DND-41 (cell line): ENCODE measurements at regions not wholly inside any gene's neighbourhood (a gene's known extent, or its start where the extent isn't known, plus 50 kb on each side); places are given as distances from the start of the nearest gene placed in this dataset.

Experiments
- ATAC-seq: fragments of 200-7000 bp; cut with Tn5 transposase; 3 replicates; pipeline ENCODE4 v1.9.1; 2021; ENCODE audit warnings: low read depth; ENCODE audit not compliant: insufficient read depth
- DNase-seq: peaks from one replicate; pipeline ENCODE4 v3.0.0-alpha.2; 2020
- H2AFZ ChIP-seq: 2 replicates; pipeline ENCODE4 v1.6.0; 2012; ENCODE audit warnings: low read depth, low read length
- H3K27ac ChIP-seq: 2 replicates; pipeline ENCODE4 v1.5.1; 2012; ENCODE audit warnings: low read length, inconsistent platforms
- H3K27me3 ChIP-seq: fragments of 200-600 bp; sonication (generic); 2 replicates; pipeline ENCODE4 v1.6.0; 2012; ENCODE audit warnings: low read length, mild to moderate bottlenecking, inconsistent platforms; ENCODE audit not compliant: insufficient read depth, poor library complexity
- H3K36me3 ChIP-seq: 2 replicates; pipeline ENCODE4 v1.5.1; 2012; ENCODE audit warnings: low read length, inconsistent platforms; ENCODE audit not compliant: insufficient read depth
- H3K4me1 ChIP-seq: 2 replicates; pipeline ENCODE4 v1.5.1; 2012; ENCODE audit warnings: mild to moderate bottlenecking, low read length; ENCODE audit not compliant: insufficient read depth
- H3K4me2 ChIP-seq: 2 replicates; pipeline ENCODE4 v1.6.0; 2012; ENCODE audit warnings: mild to moderate bottlenecking, moderate library complexity, low read length, inconsistent platforms; ENCODE audit not compliant: insufficient read depth
- H3K4me3 ChIP-seq, 2 experiments: fragments of 200-600 bp in 1 of 2; shearing (Covaris generic) in 1 of 2; 2 replicates each; pipeline ENCODE4 v1.5.1; 2012 to 2016; ENCODE audit warnings: inconsistent platforms in 2 of 2, low read length in 2 of 2, mild to moderate bottlenecking in 2 of 2, low read depth in 1 of 2, moderate library complexity in 1 of 2
- H3K79me2 ChIP-seq: 2 replicates; pipeline ENCODE4 v1.6.0; 2012; ENCODE audit warnings: low read length, inconsistent platforms; ENCODE audit not compliant: insufficient read depth
- H3K9ac ChIP-seq: 2 replicates; pipeline ENCODE4 v1.6.0; 2012; ENCODE audit warnings: low read depth, mild to moderate bottlenecking, inconsistent platforms, low read length, moderate library complexity
- H3K9me3 ChIP-seq: 2 replicates; pipeline ENCODE4 v1.5.1; 2012; ENCODE audit warnings: low read length, moderate library complexity, mild to moderate bottlenecking, inconsistent platforms; ENCODE audit not compliant: insufficient read depth, severe bottlenecking
- H4K20me1 ChIP-seq: 2 replicates; pipeline ENCODE4 v1.6.0; 2012; ENCODE audit warnings: low read length; ENCODE audit not compliant: insufficient read depth
- EZH2 ChIP-seq: IDR thresholded peaks from 3 replicates; pipeline ENCODE4 v1.6.1; 2012; ENCODE audit warnings: borderline replicate concordance, low read depth, mild to moderate bottlenecking, moderate library complexity, low read length, inconsistent platforms; ENCODE audit not compliant: severe bottlenecking
- TF ChIP-seq, protein P1 (sequence below): IDR thresholded peaks from 2 replicates; pipeline ENCODE4 v1.5.1; 2012; ENCODE audit warnings: borderline replicate concordance, low read length, moderate library complexity, mild to moderate bottlenecking; ENCODE audit not compliant: poor library complexity, severe bottlenecking; ENCODE audit errors: extremely low read depth

DNA sequence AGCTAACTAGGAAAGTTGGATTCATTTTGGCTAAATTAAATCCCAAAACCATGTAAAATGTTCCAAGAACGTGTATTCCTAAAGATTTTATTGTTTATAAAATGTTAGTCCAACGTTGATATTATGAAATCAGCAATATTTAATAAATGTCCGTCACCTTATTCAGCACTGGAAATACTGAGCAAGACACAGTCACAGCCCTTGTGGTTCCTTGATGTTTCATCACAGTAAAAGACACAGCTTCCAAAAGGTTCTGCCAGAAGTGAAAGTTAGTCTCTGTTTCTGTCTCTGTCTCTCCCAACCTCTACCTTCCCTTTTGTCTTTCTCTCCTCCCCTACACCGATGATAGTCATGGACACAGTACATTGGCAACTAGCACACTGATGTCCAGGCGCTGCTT, 82.2 kb upstream of the BOC start:
- Histone ChIP-seq H3K9ac (no peak overlapping the region), H3K9me3 (no peaks in the 10 kb centered on the region), H2AFZ (no peak overlapping the region), H3K36me3 (no peaks in the 10 kb centered on the region), H3K27me3 (no peaks in the 10 kb centered on the region), H3K4me2 (no peak overlapping the region), H3K27ac (no peak overlapping the region), H3K4me3 (no peak overlapping the region), H3K79me2 (no peaks in the 10 kb centered on the region), H4K20me1 (no peaks in the 10 kb centered on the region), H3K4me1 (no peaks in the 10 kb centered on the region)
- no peak for TF ChIP-seq EZH2
- TF ChIP-seq, protein P1, sequence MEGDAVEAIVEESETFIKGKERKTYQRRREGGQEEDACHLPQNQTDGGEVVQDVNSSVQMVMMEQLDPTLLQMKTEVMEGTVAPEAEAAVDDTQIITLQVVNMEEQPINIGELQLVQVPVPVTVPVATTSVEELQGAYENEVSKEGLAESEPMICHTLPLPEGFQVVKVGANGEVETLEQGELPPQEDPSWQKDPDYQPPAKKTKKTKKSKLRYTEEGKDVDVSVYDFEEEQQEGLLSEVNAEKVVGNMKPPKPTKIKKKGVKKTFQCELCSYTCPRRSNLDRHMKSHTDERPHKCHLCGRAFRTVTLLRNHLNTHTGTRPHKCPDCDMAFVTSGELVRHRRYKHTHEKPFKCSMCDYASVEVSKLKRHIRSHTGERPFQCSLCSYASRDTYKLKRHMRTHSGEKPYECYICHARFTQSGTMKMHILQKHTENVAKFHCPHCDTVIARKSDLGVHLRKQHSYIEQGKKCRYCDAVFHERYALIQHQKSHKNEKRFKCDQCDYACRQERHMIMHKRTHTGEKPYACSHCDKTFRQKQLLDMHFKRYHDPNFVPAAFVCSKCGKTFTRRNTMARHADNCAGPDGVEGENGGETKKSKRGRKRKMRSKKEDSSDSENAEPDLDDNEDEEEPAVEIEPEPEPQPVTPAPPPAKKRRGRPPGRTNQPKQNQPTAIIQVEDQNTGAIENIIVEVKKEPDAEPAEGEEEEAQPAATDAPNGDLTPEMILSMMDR: no peak
- DNase-seq (no peak), ATAC-seq (no peak)

DNA sequence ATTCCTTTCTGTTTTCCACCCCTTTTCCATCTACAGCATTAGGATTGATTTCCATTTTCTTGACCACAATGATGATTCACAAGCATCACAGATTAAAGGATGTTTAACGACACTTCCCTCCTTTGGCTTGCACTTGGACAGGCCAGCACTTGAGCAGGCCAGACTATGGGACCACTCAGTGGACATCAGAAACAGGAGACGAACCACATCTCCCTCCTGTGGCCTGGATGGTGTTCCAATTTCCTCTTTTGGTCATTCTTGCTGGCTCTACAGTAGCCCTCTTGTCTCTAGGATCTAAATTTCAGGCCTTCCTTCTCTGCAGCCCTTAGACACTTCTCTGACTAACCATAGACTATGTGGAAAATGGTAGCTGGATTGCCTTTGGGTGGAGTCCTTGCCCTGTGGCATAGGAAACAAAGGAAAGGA, 78.8 kb upstream of the BOC start:
- no peak overlapping the region for H2AFZ ChIP-seq
- H3K4me3 ChIP-seq: no peak overlapping the region
- no peaks in the 10 kb centered on the region for H4K20me1 ChIP-seq
- no peak overlapping the region for H3K27ac ChIP-seq
- no peak for TF ChIP-seq EZH2
- TF ChIP-seq, protein P1: no peak
- ATAC-seq: no peak
- H3K4me2 ChIP-seq: no peak overlapping the region
- no peaks in the 10 kb centered on the region for H3K9me3 ChIP-seq
- no peak overlapping the region for H3K9ac ChIP-seq
- H3K27me3 ChIP-seq: no peaks in the 10 kb centered on the region
- no peaks in the 10 kb centered on the region for H3K36me3 ChIP-seq
- H3K79me2 ChIP-seq: no peaks in the 10 kb centered on the region
- H3K4me1 ChIP-seq: no peaks in the 10 kb centered on the region
- DNase-seq: no peak

DNA sequence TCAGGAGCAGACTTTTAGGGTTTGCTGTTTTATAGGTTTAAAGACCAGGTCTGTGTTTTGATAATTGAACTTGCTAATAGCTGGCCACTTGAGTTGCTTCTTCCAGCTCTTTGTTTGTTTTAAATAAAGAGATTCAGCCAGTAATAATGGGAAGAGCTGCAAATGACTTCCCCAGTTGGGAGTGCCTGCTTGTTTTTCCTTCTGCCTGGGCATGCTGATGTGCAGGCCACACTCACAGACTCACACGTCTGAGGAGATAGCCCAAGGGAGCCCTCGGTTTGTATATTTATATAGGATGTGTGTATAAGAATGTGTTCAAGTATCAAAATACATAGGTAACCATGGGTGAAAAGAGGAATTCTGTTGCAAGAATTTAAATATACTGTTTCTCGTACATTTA, 78.2 kb upstream of the BOC start:
- H3K79me2 ChIP-seq: no peaks in the 10 kb centered on the region
- H3K36me3 ChIP-seq: no peaks in the 10 kb centered on the region
- no peak overlapping the region for H2AFZ ChIP-seq
- no peak for TF ChIP-seq EZH2
- TF ChIP-seq, protein P1: no peak
- H3K9me3 ChIP-seq: no peaks in the 10 kb centered on the region
- H3K4me3 ChIP-seq: no peak overlapping the region
- ATAC-seq (no peak), DNase-seq (no peak)
- H3K27me3 ChIP-seq: no peaks in the 10 kb centered on the region
- H3K27ac ChIP-seq: no peak overlapping the region
- no peaks in the 10 kb centered on the region for H4K20me1 ChIP-seq
- H3K4me2 ChIP-seq: no peak overlapping the region
- H3K4me1 ChIP-seq: no peaks in the 10 kb centered on the region
- H3K9ac ChIP-seq: no peak overlapping the region

GRCh38 chr3:113136071-113136470, 75.3 kb upstream of the BOC start:
- Histone ChIP-seq H3K4me2 (no peak overlapping the region), H3K9ac (no peak overlapping the region), H3K27me3 (no peaks in the 10 kb centered on the region), H2AFZ (no peak overlapping the region), H3K4me3 (no peak overlapping the region), H4K20me1 (no peaks in the 10 kb centered on the region), H3K79me2 (no peaks in the 10 kb centered on the region), H3K27ac (no peak overlapping the region), H3K4me1 (no peaks in the 10 kb centered on the region), H3K9me3 (no peaks in the 10 kb centered on the region), H3K36me3 (no peaks in the 10 kb centered on the region)
- TF ChIP-seq, protein P1: peak; percentile 54
- no peak for TF ChIP-seq EZH2
- DNase-seq (no peak), ATAC-seq (no peak)
